GM13977 (cell line): ENCODE measurements at regions not wholly inside any gene's neighbourhood (a gene's known extent, or its start where the extent isn't known, plus 50 kb on each side); places are given as distances from the start of the nearest gene placed in this dataset.

Experiments used
- DNase-seq: peaks from one replicate; pipeline ENCODE4 v3.0.0; 2012; ENCODE audit warnings: low spot score
- CTCF ChIP-seq: IDR thresholded peaks from 2 replicates; pipeline ENCODE4 v1.5.1; 2012; ENCODE audit warnings: mild to moderate bottlenecking, control low read depth; ENCODE audit not compliant: insufficient read depth; ENCODE audit errors: extremely low read depth, missing control alignments
- in situ Hi-C: fragments of 300-500 bp; cut with MboI; formaldehyde crosslinking; loops from one replicate; pipeline ENCODE4 v1.12.0; 2022; ENCODE audit warnings: low sequenced_read_pairs, low pct_unique_long_range_greater_than_20kb, mixed read lengths, inconsistent platforms; ENCODE audit not compliant: unreplicated experiment

- no peak for DNase-seq
- TF ChIP-seq CTCF: no peak
- in situ Hi-C loops: no loop called here
Measured at GRCh38 chr4:180688480-180688879, 1554.7 kb upstream of the TENM3 start.

- DNase-seq: no peak
- in situ Hi-C loops: no loop called here
- TF ChIP-seq CTCF: no peak
Measured at GRCh38 chr4:180694875-180695274, 1548.3 kb upstream of the TENM3 start.

- DNase-seq: no peak
- TF ChIP-seq CTCF: no peak
- in situ Hi-C loops: no loop called here
Measured at GRCh38 chr4:180695851-180696250, 1547.4 kb upstream of the TENM3 start.

- no peak for DNase-seq
- in situ Hi-C loops: no loop called here
- no peak for TF ChIP-seq CTCF
Measured at GRCh38 chr4:180696460-180697092, 1546.6 kb upstream of the TENM3 start.

GRCh38 chr4:180698550-180699195, 1544.5 kb upstream of the TENM3 start:
- TF ChIP-seq CTCF: no peak
- in situ Hi-C loops: no loop called here
- no peak for DNase-seq

- in situ Hi-C loops: no loop called here
Measured at GRCh38 chr4:180706766-180707165, 1536.4 kb upstream of the TENM3 start.

More at GRCh38 chr4:180706766-180707165, 1536.4 kb upstream of the TENM3 start:
- DNase-seq: no peak
- TF ChIP-seq CTCF: no peak
